ENCODE measurements at regions not wholly inside any gene's neighbourhood (a gene's known extent, or its start where the extent isn't known, plus 50 kb on each side); places are given as distances from the start of the nearest gene placed in this dataset.

DNA sequence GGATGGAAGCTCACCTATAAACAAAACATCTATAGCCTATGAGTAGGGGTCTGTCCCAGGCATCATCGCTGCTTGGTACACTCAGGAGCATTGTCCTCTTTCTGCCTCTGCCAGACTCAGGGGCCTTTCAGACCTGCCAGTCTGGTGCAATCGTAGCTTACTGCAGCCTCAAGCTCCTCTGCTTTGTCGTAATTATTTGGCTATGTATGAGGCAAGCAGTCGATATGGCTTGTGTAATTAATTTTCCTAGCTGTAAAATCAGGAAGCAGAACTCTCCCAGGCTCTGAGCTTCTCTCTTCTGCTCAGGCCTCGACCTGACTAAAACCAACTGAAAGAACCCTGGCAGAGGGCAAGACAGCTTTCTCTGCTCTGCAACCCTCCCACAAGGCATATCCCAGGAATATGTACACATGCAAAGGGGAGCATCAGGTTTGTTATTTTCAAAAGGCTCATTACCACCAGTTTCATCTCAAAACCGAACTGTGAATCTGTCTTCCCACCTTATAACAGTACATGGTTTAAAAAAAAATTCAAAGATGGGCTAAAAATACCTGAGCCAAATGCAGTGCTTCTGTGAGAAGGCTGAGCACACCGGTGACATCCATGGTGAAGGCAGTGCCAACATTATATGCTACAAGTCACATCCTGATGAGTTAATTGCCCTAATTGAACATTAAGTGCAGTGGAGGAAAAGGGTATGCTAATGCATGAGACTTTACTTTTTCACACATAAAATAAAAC, 309.2 kb upstream of the EMCN start:
- TF ChIP-seq GATA2 (IDR thresholded peaks at IDR 0.05; ENCODE audit: insufficient read depth, insufficient read length, low read depth, low read length) (no peak), MYC (IDR thresholded peaks at IDR 0.05; ENCODE audit: low read depth, low read length) (no peak), JUN (IDR thresholded peaks at IDR 0.05; ENCODE audit: borderline replicate concordance, insufficient read depth, insufficient read length, low read depth) (no peak), POLR2A (IDR thresholded peaks at IDR 0.05; ENCODE audit: low read depth, low read length) (no peak), CTCF (IDR thresholded peaks at IDR 0.05; ENCODE audit: extremely low read depth in 1 of 2, insufficient read depth in 1 of 2, low read depth in 1 of 2, low read length in 2 of 2) (no peak), MAX (IDR thresholded peaks at IDR 0.05; ENCODE audit: insufficient read depth, insufficient read length) (no peak), EZH2 (IDR thresholded peaks at IDR 0.05; ENCODE audit: borderline replicate concordance, low read depth, low read length, severe bottlenecking) (no peak), POLR2AphosphoS5 (IDR thresholded peaks at IDR 0.05; ENCODE audit: insufficient read depth, low read depth, low read length) (no peak), FOS (IDR thresholded peaks at IDR 0.05; ENCODE audit: borderline replicate concordance, insufficient read depth, low read length) (no peak)
- BruUV-seq (replicated peaks) = no TSS peak
- Histone ChIP-seq H3K9me3 (replicated peaks; ENCODE audit: control insufficient read depth, insufficient read depth, low read length) (no peaks in the 10 kb centered on the region), H4K20me1 (replicated peaks; ENCODE audit: control insufficient read depth, extremely low read depth, insufficient read depth, low read length) (no peaks in the 10 kb centered on the region), H3K9ac (replicated peaks; ENCODE audit: extremely low read depth, insufficient read depth, low read length) (no peak overlapping the region), H3K27ac (ENCODE audit: insufficient read depth, low read depth, low read length) (no peak overlapping the region), H3K36me3 (ENCODE audit: control insufficient read depth in 2 of 2, extremely low read depth in 1 of 2, insufficient read depth in 2 of 2, low read length in 2 of 2) (no peaks in the 10 kb centered on the region), H3K4me3 (replicated peaks in 1 of 3; ENCODE audit: insufficient read depth in 1 of 3, low read depth in 1 of 3, low read length in 3 of 3) (no peak overlapping the region), H3K9me1 (replicated peaks; ENCODE audit: control insufficient read depth, extremely low read depth, insufficient read depth, low read length) (no peaks in the 10 kb centered on the region), H3K79me2 (ENCODE audit: control insufficient read depth, insufficient read depth, low read length) (no peaks in the 10 kb centered on the region), H3K4me2 (ENCODE audit: insufficient read depth, low read length) (no peak overlapping the region), H2AFZ (ENCODE audit: low read depth, low read length) (no peak overlapping the region), H3K4me1 (ENCODE audit: control insufficient read depth, extremely low read depth, insufficient read depth, low read length) (no peaks in the 10 kb centered on the region), H3K27me3 (ENCODE audit: control insufficient read depth in 2 of 2, insufficient read depth in 2 of 2, low read length in 2 of 2) (no peaks in the 10 kb centered on the region)
- intact Hi-C loops (cut with micrococcal nuclease) = no loop called here
- dilution Hi-C loops (cut with MboI; ENCODE audit: extremely low pct_ligation_motif_present, low sequenced_read_pairs) = no loop called here
- no peak for FAIRE-seq
- CTCF ChIA-PET = interaction anchor here (0.8 to 1.0 kb wide), 2 partner anchors 9 to 733 kb away, joined by 3 read pairs; no protein-coding TSS in a partner anchor
- no peak for DNase-seq (ENCODE audit: low read depth, low spot score)
- POLR2A ChIA-PET = no interaction called here

Data from endothelial cell of umbilical vein (primary cell).